SK-N-SH (cell line): ENCODE measurements at regions not wholly inside any gene's neighbourhood (a gene's known extent, or its start where the extent isn't known, plus 50 kb on each side); places are given as distances from the start of the nearest gene placed in this dataset.

ENCODE experiments used
- CTCF ChIA-PET: fragments of 300-600, 350-600 bp; formaldehyde crosslinking; extraction: SDS; loops from one replicate; lab custom pipeline; 2021; lab: Yijun Ruan, JAX
- POLR2A ChIA-PET: fragments of 350-600 bp; sonication (Branson Sonifier 250); formaldehyde crosslinking; extraction: SDS; loops from one replicate; lab custom pipeline; 2020; ENCODE audit warnings: antibody characterized with exemption, inconsistent platforms; lab: Yijun Ruan, JAX
- DNase-seq: peaks from one replicate; pipeline ENCODE4 v3.0.0; 2012
- H2AFZ ChIP-seq: fragments of 200-600 bp; sonication (generic); 2 replicates; pipeline ENCODE4 v1.8.1; 2016; ENCODE audit warnings: antibody characterized with exemption, mild to moderate bottlenecking, low read depth
- H3F3A ChIP-seq: fragments of 200-600 bp; sonication (generic); replicated peaks from 2 replicates; pipeline ENCODE3; 2016; ENCODE audit warnings: antibody characterized with exemption, mild to moderate bottlenecking; ENCODE audit not compliant: insufficient read depth
- H3K27ac ChIP-seq, 2 experiments: fragments of 200-500 bp in 1 of 2; fragments of 200-600 bp in 1 of 2; sonication (Bioruptor generic) in 1 of 2; sonication (generic), shearing (Covaris generic) in 1 of 2; 2 replicates each; pipeline versions ENCODE4 v1.5.1 to v1.6.1; 2014 to 2016; ENCODE audit warnings: low read depth in 2 of 2, inconsistent platforms in 1 of 2, low read length in 1 of 2, mild to moderate bottlenecking in 1 of 2, mixed read lengths in 1 of 2
- H3K27me3 ChIP-seq: fragments of 200-600 bp; sonication (generic), shearing (Covaris generic); 2 replicates; pipeline ENCODE4 v1.6.1; 2016; ENCODE audit warnings: mixed run types; ENCODE audit not compliant: insufficient read depth
- H3K36me3 ChIP-seq, 2 experiments: fragments of 200-500 bp in 1 of 2; fragments of 200-600 bp in 1 of 2; sonication (Bioruptor generic) in 1 of 2; sonication (generic) in 1 of 2; replicated peaks in 1 of 2; 2 replicates each; pipeline versions ENCODE3 to v1.5.1; 2014 to 2016; ENCODE audit warnings: low read length in 1 of 2, mild to moderate bottlenecking in 1 of 2; ENCODE audit not compliant: insufficient read depth in 2 of 2, control insufficient read depth in 1 of 2
- H3K4me1 ChIP-seq, 2 experiments: fragments of 200-500 bp in 1 of 2; fragments of 200-600 bp in 1 of 2; sonication (Bioruptor generic) in 1 of 2; sonication (generic), shearing (Covaris generic) in 1 of 2; 2 replicates each; pipeline versions ENCODE4 v1.5.1 to v1.6.1; 2014 to 2016; ENCODE audit warnings: low read depth in 1 of 2, low read length in 1 of 2, mixed run types in 1 of 2; ENCODE audit not compliant: insufficient read depth in 2 of 2, control insufficient read depth in 1 of 2
- H3K4me2 ChIP-seq: fragments of 200-600 bp; sonication (generic), shearing (Covaris generic); 2 replicates; pipeline ENCODE4 v1.6.1; 2017; ENCODE audit warnings: mixed run types
- H3K4me3 ChIP-seq, 2 experiments: fragments of 200-500 bp in 1 of 2; fragments of 200-600 bp in 1 of 2; sonication (Bioruptor generic) in 1 of 2; sonication (generic), shearing (Covaris generic) in 1 of 2; 2 replicates each; pipeline versions ENCODE4 v1.5.1 to v1.8.1; 2014 to 2016; ENCODE audit warnings: low read depth in 2 of 2, inconsistent platforms in 1 of 2, low read length in 1 of 2, mild to moderate bottlenecking in 1 of 2, mixed read lengths in 1 of 2, moderate library complexity in 1 of 2
- H3K79me2 ChIP-seq: fragments of 200-600 bp; sonication (generic); 2 replicates; pipeline ENCODE4 v1.8.1; 2017; ENCODE audit warnings: mild to moderate bottlenecking; ENCODE audit not compliant: insufficient read depth
- H3K9ac ChIP-seq: fragments of 200-600 bp; sonication (generic); 2 replicates; pipeline ENCODE4 v1.6.1; 2017; ENCODE audit warnings: mixed run types
- H3K9me2 ChIP-seq: fragments of 200-600 bp; sonication (generic); 2 replicates; pipeline ENCODE4 v1.6.1; 2017; ENCODE audit warnings: mixed run types
- H3K9me3 ChIP-seq: fragments of 200-600 bp; sonication (generic); 2 replicates; pipeline ENCODE4 v1.6.1; 2017; ENCODE audit warnings: mixed run types, mild to moderate bottlenecking, moderate library complexity
- H4K20me1 ChIP-seq: fragments of 200-600 bp; sonication (generic); 2 replicates; pipeline ENCODE4 v1.6.1; 2017; ENCODE audit warnings: mild to moderate bottlenecking, mixed run types; ENCODE audit not compliant: insufficient read depth
- CHD2 ChIP-seq: fragments of 150-350 bp; IDR thresholded peaks from 2 replicates; pipeline ENCODE4 v1.6.1; 2018; ENCODE audit warnings: low read length; ENCODE audit not compliant: partially characterized antibody
- ELF1 ChIP-seq: IDR thresholded peaks from 2 replicates; pipeline ENCODE4 v1.4.0; 2012
- EP300 ChIP-seq, 2 experiments: IDR thresholded peaks; 2 replicates each; pipeline versions ENCODE4 v1.4.0 to v1.6.1; 2012; ENCODE audit warnings: borderline replicate concordance in 1 of 2, low read depth in 1 of 2, low read length in 1 of 2
- EZH2phosphoT487 ChIP-seq: fragments of 200-600 bp; sonication (generic); IDR thresholded peaks from 2 replicates; pipeline ENCODE4 v1.6.1; 2017; ENCODE audit warnings: low read depth, mixed run types, mild to moderate bottlenecking, antibody characterized with exemption, moderate library complexity, borderline replicate concordance
- FOXM1 ChIP-seq: IDR thresholded peaks from 2 replicates; pipeline ENCODE4 v1.4.0; 2012; ENCODE audit warnings: low read depth, mild to moderate bottlenecking
- GABPA ChIP-seq: IDR thresholded peaks from 2 replicates; pipeline ENCODE4 v1.4.0; 2012; ENCODE audit warnings: low read depth, mild to moderate bottlenecking
- GATA2 ChIP-seq: sonication (generic); formaldehyde crosslinking; IDR thresholded peaks from 2 replicates; pipeline ENCODE4 v1.5.0; 2020; ENCODE audit warnings: mild to moderate bottlenecking, missing genetic modification reagents
- JUND ChIP-seq: IDR thresholded peaks from 2 replicates; pipeline ENCODE4 v1.4.0; 2012
- MXI1 ChIP-seq: IDR thresholded peaks from 2 replicates; pipeline ENCODE4 v1.6.1; 2012; ENCODE audit warnings: mild to moderate bottlenecking, low read depth, low read length, improper control_type of control experiment
- NFIC ChIP-seq: IDR thresholded peaks from 2 replicates; pipeline ENCODE4 v1.4.0; 2012; ENCODE audit warnings: borderline replicate concordance
- NRF1 ChIP-seq: IDR thresholded peaks from 2 replicates; pipeline ENCODE4 v1.6.1; 2012; ENCODE audit warnings: low read depth, mild to moderate bottlenecking, low read length
- POLR2AphosphoS5 ChIP-seq: IDR thresholded peaks from 2 replicates; pipeline ENCODE4 v1.6.1; 2012; ENCODE audit warnings: low read depth, low read length
- SIN3A ChIP-seq: IDR thresholded peaks from 2 replicates; pipeline ENCODE4 v1.6.1; 2012; ENCODE audit warnings: low read depth, mild to moderate bottlenecking, low read length, moderate library complexity, borderline replicate concordance
- TAF1 ChIP-seq: IDR thresholded peaks from 2 replicates; pipeline ENCODE4 v1.6.1; 2012; ENCODE audit warnings: low read depth, mild to moderate bottlenecking, low read length, moderate library complexity, borderline replicate concordance
- TEAD4 ChIP-seq: IDR thresholded peaks from 2 replicates; pipeline ENCODE4 v1.4.0; 2012; ENCODE audit warnings: mild to moderate bottlenecking, borderline replicate concordance; ENCODE audit not compliant: insufficient read depth
- WGBS: methylation state at CpG from one replicate; pipeline ENCODE4 v1.1.6; 2017; ENCODE audit warnings: low lambda C conversion rate; 5-methylcytosine and 5-hydroxymethylcytosine counted together
- TF ChIP-seq, protein P1 (sequence below): IDR thresholded peaks from 2 replicates; pipeline ENCODE4; 2012
- TF ChIP-seq, protein P2 (sequence below): fragments of 200-600 bp; sonication (generic); IDR thresholded peaks from 2 replicates; pipeline ENCODE4 v1.6.1; 2017; ENCODE audit warnings: antibody characterized with exemption, mild to moderate bottlenecking, moderate library complexity
- TF ChIP-seq, protein P3 (sequence below): IDR thresholded peaks from 2 replicates; pipeline ENCODE4 v1.4.0; 2012; ENCODE audit warnings: low read depth

DNA sequence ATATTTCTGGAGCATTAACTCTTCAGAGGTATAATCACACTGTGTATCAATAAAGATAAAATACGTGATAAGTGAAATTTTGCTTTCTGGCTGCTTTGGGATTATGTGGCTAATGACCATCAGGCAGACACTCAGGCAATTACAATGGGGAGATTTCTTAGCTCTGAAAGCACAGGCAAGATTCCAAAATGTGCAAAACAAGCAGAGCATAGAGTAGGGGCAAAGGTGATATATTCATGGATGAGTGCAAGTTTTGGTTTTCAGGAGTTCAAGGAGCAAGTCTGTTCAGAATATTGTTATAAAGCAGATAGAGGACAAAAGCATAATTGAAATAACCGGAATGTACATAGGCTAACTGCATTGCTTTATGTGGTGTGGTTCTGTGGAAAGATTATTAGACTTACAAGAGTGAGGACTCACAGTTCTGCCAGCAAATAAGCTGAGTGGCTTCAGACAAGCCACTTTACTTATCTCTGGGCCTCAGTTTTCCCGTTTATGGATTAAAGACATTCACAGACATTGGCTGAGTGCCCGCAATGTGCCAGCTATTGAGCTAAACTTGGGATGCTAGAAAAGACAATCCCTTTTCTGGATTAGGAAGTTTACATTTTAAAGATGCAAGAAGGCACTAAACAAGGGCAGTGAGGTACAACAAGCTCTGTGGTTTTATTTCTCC lies 945.6 kb upstream of the ARRDC3 start:
- Histone ChIP-seq H4K20me1 (no peaks in the 10 kb centered on the region), H3K9me2 (no peaks in the 10 kb centered on the region), H3K9ac (no peak overlapping the region), H2AFZ (no peak overlapping the region), H3K27ac (no peak overlapping the region), H3K79me2 (no peaks in the 10 kb centered on the region), H3K36me3 (no peaks in the 10 kb centered on the region), H3K4me2 (no peak overlapping the region), H3K27me3 (no peaks in the 10 kb centered on the region), H3K4me1 (no peaks in the 10 kb centered on the region; a peak in 1 of 4 replicates), H3F3A (no peaks in the 10 kb centered on the region), H3K9me3 (no peaks in the 10 kb centered on the region), H3K4me3 (no peak overlapping the region)
- 78% methylated on average over 4 of the region's 4 CpGs for WGBS
- DNase-seq, result no peak
- POLR2A ChIA-PET, result no interaction called here
- CTCF ChIA-PET, result interaction anchor here (1.4 kb wide), 1 partner anchor 41 kb away, joined by 3 read pairs; no protein-coding TSS in a partner anchor
- TF ChIP-seq GATA2, result no peak
- TF ChIP-seq, protein P1, sequence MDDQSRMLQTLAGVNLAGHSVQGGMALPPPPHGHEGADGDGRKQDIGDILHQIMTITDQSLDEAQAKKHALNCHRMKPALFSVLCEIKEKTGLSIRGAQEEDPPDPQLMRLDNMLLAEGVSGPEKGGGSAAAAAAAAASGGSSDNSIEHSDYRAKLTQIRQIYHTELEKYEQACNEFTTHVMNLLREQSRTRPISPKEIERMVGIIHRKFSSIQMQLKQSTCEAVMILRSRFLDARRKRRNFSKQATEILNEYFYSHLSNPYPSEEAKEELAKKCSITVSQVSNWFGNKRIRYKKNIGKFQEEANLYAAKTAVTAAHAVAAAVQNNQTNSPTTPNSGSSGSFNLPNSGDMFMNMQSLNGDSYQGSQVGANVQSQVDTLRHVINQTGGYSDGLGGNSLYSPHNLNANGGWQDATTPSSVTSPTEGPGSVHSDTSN, result no peak
- no peak for TF ChIP-seq CHD2
- TF ChIP-seq, protein P2, sequence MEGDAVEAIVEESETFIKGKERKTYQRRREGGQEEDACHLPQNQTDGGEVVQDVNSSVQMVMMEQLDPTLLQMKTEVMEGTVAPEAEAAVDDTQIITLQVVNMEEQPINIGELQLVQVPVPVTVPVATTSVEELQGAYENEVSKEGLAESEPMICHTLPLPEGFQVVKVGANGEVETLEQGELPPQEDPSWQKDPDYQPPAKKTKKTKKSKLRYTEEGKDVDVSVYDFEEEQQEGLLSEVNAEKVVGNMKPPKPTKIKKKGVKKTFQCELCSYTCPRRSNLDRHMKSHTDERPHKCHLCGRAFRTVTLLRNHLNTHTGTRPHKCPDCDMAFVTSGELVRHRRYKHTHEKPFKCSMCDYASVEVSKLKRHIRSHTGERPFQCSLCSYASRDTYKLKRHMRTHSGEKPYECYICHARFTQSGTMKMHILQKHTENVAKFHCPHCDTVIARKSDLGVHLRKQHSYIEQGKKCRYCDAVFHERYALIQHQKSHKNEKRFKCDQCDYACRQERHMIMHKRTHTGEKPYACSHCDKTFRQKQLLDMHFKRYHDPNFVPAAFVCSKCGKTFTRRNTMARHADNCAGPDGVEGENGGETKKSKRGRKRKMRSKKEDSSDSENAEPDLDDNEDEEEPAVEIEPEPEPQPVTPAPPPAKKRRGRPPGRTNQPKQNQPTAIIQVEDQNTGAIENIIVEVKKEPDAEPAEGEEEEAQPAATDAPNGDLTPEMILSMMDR, result no peak
- TF ChIP-seq SIN3A, result no peak
- TF ChIP-seq TAF1, result no peak
- no peak for TF ChIP-seq NFIC
- no peak for TF ChIP-seq EZH2phosphoT487
- no peak for TF ChIP-seq ELF1
- TF ChIP-seq MXI1, result no peak
- TF ChIP-seq FOXM1, result no peak
- TF ChIP-seq, protein P3, sequence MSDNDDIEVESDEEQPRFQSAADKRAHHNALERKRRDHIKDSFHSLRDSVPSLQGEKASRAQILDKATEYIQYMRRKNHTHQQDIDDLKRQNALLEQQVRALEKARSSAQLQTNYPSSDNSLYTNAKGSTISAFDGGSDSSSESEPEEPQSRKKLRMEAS, result no peak
- TF ChIP-seq JUND, result no peak
- no peak for TF ChIP-seq TEAD4
- no peak for TF ChIP-seq NRF1
- TF ChIP-seq GABPA, result no peak
- TF ChIP-seq EP300 (IDR thresholded peaks at IDR 0.05; ENCODE audit: borderline replicate concordance in 1 of 2, low read depth in 1 of 2, low read length in 1 of 2), result no peak
- no peak for TF ChIP-seq POLR2AphosphoS5
